Suppressor macrophage (primary cell): ENCODE measurements at regions not wholly inside any gene's neighbourhood (a gene's known extent, or its start where the extent isn't known, plus 50 kb on each side); places are given as distances from the start of the nearest gene placed in this dataset.

Experiments
- DNase-seq, 4 experiments: peaks; one replicate each; pipeline ENCODE4 v3.0.0-alpha.2; 2020 to 2022

DNA sequence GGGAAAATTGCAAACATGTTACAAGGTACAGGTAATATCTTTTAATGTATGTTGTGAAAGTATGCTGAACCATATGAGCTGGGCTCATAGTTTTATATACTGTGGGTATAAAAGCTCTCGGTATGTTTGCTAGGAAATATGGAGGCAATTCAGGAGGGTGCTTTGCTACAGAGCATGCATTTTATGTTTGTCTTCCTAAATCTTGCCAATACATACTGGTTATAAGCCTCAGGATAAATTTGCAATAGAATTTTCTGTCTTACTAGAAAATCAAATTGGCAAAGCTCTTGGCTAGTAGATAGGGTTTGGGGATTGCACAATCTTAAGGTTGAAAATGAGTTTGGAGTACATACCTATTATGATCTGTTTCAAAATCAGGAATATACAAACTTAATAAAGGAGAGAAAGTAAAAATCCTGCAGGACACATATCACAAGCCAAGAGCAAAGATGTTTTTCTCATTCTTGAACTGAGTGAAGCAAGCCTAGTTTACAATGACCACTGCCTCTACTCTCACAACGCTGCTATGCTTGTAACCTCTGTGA lies 751.2 kb downstream of the HDGFL1 start:
- DNase-seq, result no peak

DNA sequence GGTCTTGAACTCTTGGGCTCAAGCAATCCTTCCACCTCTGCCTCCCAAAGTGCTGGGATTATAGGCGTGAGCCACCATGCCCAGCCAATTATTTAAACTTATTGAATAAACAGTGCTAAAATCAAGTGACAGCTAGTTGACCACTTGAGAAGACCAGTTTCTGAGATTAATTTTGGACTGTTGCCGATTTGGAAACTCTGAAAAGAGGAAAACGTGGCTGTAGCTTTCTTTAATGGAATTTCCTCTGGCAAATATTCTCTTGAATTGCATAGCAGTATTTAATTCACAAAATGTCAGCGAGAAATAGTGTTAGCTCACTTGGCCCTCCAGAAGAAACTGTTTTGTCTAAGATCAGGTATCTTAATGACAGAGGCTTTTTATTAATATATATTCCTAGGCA lies 754.5 kb downstream of the HDGFL1 start:
- no peak for DNase-seq

DNA sequence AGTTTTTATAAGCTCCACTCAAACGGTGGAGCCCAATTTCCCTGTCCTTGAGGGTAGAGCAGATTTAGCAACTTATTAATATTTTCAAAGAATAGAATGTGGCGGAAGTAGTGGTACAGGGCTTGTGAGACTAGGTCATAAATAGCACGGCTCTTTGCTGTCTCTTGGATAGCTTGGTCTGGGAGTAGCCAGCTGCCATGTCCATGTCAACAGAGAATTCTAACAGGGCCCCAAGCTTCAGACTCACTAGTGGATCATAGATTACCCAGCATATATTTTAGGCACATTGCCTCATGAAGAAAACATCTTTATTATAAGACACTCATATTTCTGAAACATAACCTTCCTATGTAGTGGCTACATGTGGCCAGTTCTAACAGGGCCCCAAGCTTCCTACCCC lies 755.7 kb downstream of the HDGFL1 start:
- no peak for DNase-seq

DNA sequence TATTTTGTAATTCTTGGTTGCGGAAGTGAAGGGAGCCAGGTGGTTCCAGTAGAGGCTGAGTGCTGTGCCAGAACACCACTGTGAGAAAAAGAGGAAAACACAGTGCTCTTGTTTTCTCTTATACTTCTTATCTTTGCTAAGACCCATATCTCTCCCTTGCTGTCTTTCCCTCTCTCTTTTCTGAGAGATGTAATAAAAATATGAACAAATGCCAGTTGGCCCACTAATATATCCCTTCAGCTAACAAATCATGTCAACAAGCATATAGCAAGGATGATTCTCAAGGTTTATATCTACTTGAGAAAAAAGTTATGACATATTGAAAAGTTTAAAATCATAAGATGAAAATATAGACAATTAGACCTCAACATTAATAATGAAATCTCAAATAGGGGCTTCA lies 758.3 kb downstream of the HDGFL1 start:
- DNase-seq, result no peak

DNA sequence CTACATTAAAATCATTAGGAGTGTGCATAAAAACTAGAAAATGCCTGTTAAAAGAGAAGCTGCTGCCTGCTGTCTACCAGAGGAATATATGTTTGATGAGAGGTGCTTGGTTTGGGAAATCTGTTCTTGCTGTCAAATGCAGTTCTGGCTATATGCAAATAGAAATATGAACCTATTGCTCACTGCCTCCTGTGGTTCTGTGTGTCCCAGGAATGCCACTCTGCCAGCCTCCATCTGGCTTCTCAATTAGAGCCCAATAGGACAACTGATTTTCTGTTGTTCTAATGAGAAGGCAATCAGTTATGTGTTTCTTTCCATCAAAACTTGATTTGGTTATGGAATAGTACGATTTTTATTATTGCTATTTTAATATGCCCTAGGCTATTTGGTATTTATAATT lies 759.7 kb downstream of the HDGFL1 start:
- no peak for DNase-seq

DNA sequence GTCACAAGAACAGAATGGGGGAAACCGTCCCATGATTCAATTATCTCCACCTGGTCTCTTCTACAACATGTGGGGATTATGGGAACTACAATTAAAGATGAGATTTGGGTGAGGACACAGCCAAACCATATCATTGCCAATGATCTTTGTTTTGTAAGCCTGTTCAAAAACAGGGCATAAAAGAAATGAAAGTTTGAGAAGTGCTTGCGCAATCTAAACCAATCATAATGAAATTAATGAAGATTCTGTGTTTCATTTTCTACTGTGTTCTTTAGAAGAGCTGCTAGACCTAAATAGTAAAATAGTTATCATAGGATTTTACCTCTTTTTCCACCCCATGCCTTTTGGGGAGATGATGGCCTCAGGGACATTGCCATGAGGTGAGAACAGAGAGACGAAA lies 761.3 kb downstream of the HDGFL1 start:
- DNase-seq, result no peak

DNA sequence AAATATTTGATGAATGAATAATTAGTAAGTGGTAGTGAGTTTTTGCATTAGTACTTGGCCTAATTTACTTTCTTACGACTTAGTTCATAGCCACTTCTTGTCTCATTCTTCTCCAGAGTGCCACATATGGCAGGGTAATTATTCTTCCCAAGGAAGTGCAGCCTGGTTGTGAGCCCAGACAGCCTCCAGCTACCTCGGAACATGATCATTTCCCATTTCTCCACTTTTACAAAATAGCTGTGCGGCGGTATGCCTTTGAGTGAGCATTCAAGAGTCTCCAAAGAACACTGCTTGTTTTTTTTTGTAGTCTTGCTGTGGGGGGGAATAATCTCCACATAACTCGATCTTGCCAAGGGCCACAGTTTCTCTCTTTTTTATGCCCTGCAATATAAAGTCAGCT lies 765.0 kb downstream of the HDGFL1 start:
- DNase-seq, result no peak

DNA sequence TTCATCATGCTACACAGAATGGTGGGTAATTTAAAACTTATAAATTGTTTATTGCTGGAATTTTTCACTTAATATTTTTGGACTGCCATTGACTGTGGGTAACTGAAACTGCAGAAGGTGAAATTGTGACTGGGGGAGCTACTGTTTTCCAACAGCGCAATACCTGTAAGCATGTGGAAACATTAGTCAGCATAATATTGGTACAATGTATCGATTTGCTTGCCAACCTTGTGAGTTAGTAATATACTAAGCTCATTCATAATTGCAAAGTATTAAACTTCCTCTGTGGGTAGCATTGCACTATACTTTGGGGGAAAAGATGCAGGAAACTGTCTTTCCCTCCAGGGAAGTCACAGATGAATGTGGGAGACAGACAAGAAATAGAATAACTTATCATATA lies 766.5 kb downstream of the HDGFL1 start:
- no peak for DNase-seq

DNA sequence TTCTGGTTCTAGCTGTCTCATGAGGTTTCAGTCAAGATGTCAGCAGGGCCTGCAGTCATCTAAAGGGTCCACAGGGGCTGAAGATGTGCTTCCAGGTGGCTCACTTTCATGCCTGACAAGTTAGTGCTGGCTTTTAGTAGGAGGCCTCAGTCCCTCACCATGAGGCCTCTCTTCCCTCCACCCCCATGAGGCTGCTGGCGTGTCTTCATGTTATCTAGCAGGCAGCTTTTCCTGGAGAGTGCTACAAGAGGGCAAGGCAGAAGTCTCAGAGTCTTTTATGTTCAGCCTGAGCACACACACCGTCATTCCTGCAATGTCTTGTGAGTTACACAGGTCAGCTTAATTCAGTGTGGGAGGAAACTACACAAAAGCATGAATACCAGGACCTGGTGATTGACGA lies 769.9 kb downstream of the HDGFL1 start:
- no peak for DNase-seq

DNA sequence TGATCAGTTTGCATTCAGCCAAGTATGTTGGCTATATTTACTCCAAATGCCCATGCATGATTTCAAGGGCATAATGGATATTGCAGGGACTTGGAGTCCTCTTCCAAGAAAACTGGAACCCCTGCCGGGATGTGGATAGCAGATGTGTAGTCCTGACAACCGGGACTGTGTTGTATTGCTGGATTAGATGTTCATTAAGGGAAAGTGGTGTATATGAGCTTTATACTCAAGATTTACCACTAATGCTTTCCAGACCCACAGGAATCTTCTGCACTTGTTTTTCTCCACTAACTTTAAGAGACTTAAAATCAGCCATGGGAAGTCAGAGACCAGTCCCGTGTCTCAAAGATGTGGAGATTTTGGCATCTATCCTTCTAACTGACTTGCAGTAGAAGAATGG lies 770.9 kb downstream of the HDGFL1 start:
- no peak for DNase-seq

DNA sequence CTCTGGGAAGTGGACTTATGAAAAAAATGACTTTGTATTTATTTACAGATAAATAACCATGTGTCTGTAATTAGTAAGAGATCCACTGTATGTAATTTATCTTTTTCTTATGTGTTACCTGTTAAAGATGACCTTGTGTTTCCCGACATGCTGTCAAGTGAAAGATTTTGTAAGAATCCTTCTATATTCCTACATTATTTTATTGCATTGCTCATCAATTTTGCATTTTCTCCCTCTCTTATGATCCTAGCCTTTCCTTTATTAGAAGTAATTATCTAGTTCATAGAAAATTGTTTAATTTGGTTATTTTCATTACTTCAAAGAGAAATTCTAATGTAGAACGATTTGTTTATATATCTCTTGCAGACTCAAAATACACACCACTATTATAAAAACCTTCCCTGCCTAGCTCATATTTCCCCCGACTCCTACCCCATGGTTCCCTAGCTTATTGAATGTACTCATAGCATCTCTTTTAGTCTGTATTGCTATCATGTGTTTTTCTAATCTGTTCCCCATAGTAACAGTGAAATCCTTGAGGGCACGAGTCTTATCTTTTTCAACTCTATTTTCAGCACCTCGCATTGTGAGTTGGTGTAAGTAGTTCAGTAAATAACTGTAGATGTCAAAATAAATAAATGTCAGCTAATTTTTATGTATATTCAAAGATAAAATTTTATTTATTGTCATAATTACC lies 774.4 kb downstream of the HDGFL1 start:
- DNase-seq, result no peak

DNA sequence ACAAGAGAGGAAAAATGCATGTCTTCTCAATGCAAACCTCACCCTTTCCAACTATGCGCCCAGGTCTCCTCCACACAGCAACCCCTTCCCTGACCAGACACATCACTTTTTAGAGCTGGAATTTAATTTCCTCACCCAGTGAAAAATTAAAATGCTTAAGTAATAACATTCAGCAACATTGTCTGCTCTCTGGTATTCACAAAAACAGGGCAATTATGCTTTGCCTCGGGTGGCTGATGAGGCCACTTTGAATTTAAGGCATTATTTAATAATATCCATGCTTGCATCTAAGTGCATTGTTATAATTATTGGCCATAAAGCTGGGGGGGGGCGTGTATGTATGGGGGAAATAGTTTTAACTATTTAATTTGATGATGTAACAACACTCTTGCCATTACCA lies 777.8 kb upstream of the NRSN1 start:
- no peak for DNase-seq

DNA sequence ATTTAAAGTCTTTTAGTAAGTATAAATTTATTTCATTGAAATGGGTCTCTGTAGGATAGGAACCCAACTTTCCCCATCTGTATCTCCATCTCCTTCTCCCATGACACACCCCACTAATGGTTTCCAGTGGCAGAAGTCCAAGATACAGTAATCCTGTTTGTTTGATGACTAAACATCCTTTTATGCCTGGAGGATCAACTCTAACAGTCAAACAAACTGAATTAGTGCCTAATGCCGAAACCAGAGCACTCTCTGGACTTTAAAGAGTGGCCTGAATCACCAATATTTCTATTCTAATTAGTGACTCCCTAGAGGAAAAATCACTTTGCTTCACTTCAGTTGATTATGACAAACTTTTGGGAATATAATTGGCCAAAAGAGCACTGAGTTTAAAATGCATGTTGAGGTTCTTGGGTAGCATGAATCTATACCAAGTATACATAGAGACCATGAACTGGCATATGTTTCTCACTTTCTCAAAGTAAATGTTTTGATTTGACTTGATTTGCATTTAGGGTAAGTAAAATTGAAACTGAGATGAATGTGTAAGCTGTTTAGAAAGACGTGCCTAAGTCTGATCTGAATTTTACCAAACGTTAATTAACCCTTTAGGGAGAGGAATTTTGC lies 776.4 kb upstream of the NRSN1 start:
- no peak for DNase-seq

DNA sequence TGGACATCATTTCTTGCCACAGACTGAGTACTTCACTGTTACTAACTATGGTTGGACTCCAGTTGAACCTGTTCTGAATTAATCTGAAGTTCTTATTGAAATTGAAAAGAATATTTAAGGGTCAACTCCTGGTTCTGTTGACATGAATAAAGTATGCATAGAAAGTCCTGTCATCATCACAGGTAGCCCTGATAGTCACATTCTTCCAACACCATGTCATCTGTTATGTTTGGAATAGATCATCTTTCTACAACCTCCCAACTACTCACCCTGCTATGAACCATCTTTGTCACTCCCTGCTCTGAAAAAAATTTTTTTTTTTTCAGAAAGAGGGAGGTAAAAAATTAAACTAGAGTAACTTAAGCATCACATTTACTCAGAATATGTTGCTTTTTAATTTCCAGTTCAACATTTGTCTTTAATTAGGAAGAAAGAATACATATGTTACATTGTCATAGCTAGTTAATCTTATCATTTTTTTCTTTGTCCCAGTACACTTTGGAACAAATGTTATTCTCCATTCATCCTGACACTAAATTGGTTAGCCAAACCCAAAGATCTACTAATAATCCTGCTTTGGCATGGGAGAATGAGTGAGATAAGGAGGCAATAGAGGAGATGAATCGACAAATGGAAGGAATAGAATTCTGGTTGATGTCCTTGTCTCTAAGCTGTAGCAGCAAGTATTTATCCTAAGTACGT lies 775.1 kb upstream of the NRSN1 start:
- no peak for DNase-seq

DNA sequence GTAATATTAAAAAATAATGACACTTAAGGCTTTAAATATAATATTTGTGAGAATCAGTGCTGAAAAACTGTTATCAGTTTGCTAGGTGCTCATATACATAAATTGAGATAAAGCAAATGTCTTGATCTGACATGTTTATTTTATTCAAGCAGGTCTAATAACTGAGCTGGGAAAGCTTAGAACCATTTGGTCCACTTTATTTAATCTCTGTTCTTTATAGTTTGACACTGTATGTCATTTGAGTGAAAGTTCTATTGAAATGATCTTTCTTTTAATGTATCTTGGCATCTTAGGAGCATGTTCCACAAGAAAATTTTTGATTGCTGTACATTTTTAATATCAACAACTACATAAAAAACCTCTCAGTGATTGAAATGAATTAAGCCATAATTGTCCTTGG lies 772.0 kb upstream of the NRSN1 start:
- no peak for DNase-seq

DNA sequence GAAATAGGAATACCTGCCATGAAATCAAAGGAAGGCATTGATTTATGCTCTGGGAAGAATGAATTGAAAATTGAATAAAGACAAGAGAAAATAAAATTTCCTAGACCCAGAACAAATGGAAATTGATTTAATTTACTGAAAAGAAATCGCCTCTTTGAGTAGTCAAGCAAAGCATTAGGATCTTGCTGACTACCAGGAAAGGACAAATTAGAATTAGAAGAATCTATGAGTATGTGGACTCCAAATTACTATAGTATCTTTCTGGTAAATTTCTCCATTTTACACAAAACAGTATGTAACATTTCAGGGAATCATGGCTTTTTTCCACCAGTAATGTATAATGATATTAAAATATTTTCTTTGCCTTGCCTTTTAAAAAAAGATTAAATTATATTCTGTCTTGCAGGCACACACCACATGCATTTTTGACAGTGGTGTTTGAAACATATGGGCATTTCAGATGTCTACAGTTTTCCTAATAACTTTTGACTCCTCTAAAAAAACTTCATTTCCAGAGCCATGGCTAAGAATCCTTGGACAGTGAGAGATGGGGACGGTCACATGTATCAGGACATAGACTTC lies 768.7 kb upstream of the NRSN1 start:
- no peak for DNase-seq

DNA sequence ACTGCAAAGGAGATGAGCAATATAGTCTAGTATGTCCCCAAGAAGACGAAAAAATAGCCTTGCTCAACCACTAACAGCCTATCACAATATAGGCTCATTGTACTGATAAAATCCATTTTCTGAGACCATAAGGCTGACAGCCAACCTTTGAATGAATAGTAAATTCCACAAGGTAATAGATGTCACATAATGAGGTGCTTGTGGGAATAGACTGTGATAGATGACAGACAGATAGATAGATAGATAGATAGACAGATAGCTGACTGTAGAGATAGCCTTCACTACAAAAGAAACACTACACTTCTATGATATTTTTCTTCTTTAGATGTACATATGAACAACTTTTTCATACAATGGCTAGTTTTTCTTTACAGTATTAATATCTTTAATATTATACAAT lies 760.3 kb upstream of the NRSN1 start:
- no peak for DNase-seq

DNA sequence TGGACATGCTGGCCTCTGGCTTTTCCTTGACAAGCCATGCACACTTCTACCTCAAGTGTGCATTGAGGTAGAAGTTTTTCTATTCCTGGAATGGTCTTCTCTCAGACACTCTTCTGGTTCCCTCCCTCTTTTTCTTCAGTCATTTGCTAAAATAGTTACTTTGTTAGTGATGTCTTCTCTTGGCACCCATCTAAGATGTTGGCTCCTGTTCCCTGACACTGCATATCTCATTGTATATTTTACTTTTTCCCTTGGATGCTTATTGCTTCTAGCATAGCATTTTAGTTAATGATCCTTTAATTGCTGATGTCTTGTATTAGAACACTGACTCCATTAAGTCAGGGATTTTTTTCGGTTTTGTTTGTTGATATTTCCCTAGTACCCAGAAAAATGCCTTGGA lies 758.7 kb upstream of the NRSN1 start:
- DNase-seq, result no peak

DNA sequence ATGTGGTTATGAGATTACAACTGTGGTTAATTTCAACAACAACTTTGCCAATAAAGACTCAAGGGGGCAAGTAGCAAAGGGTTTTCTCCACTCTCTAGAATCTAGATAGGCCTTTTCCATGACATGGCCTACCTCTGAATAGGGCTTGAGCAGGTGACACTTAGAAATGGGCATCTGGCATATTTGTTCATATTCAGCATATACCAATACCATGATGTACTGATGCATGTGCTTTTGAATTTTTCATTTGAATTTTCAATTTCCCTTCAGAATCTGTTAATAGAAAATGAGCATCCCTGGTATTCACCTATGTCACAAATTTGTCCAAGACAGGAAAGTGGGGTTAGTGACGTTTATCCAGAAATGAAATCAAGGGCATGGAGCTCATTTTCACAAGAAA lies 757.5 kb upstream of the NRSN1 start:
- no peak for DNase-seq

DNA sequence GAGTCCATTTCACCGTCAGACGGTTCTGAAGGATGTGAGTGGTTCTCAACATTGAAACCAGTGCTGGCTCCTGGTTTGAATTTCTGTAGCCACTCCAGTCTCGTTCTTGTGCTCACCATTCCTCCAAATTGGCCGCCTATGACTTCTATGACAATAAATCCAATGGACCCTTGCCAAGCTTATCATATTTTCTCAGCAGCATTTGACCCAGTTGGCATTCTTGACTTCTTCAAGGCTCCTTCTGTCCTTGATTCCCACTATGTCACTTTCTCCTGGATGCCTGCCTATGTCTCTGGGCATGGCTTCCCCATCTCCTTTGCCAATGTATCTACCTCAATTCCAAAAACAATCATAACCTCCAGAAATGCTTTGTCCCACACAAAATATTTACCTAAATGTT lies 756.0 kb upstream of the NRSN1 start:
- DNase-seq, result no peak

DNA sequence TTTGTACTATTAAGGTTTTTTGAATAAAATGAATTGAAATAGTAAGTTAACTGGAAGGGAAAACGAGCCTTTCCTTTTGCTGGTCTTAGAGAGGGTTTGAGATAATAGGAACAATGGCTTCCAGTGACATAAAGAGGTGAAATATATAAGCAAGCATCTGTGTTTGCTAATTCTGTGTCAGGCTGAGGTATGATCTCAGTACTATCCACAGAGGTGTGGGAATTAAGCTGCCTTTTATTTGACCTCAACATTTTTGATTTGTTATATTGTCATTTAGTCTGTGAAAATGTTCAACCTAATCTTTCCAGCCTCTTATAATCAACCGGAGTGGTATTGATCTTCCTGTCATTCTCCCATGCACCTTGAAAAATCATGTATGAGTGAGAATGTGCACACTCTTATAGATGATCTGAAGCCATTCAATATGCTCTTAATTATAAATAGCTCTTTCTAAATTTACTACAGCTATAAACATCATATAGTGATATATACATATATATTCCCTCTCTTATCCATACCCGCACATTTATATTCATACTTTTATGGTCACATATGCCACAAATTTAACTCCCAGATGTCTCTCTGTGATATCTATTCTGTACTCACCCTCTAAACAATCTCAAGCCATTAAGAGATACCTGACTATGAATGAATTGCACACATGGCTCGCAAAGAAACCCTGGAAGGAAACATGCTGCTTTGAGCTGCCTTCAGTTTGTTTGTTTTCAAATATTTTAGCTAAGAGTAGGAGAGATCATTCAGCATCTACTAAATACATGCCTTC lies 754.7 kb upstream of the NRSN1 start:
- no peak for DNase-seq

DNA sequence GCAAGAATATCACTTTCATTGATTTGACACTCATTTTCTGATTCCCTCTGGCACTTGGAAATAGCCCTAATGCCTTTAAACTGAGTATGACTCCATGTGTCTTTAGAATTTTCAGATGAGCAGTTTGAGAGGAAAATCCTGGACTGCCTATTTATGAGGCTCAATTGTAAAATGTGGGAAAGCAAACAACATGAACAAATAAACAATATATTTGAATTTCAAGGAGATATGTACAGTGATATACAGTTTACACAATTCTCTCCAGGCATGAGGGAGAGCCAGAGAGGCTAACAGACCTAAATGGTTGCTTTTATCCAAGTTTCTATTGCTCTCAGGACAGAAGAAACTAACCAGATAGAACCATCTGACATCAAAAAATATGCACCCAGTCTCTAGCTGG lies 748.2 kb upstream of the NRSN1 start:
- no peak for DNase-seq

DNA sequence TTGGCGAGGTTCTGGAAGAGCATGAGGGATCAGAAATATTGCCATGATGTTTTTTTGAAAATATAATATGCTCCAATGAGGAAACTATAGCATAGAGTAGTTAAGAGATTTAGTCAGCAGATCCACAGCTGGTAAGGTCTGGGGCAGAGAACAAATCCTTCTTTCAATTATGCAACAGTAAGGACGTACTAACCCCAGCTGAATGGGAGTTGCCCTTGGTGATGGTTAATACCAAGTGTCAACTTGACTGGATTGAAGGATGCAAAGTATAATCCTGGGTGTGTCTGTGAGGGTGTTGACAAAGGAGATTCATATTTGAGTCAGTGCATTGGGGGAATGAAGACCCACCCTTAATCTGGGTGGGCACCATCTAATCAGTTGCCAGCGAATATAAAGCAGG lies 745.5 kb upstream of the NRSN1 start:
- no peak for DNase-seq
